Keratinocyte (primary cell): ENCODE measurements at regions not wholly inside any gene's neighbourhood (a gene's known extent, or its start where the extent isn't known, plus 50 kb on each side); places are given as distances from the start of the nearest gene placed in this dataset.
A peak's percentile ranks its signal among the peaks of the same experiment; 100 is the strongest.

ENCODE experiments used
- DNase-seq: peaks from one replicate; pipeline ENCODE4 v3.0.0-alpha.2; 2011; ENCODE audit warnings: low read depth, missing footprints, low spot score
- FAIRE-seq: peaks from 2 replicates; lab custom pipeline; 2011; peaks lifted over from hg19 to GRCh38; lab: Jason Lieb, UNC
- H2AFZ ChIP-seq: 2 replicates; pipeline ENCODE4 v1.6.0; 2012; ENCODE audit warnings: low read length, control low read depth, inconsistent platforms; ENCODE audit not compliant: control insufficient read depth
- H3K27ac ChIP-seq: 2 replicates; pipeline ENCODE4 v1.5.1; 2011; ENCODE audit warnings: low read length; ENCODE audit not compliant: control insufficient read depth, insufficient read depth
- H3K27me3 ChIP-seq: 3 replicates; pipeline ENCODE4 v1.6.0; 2011; ENCODE audit warnings: low read length; ENCODE audit not compliant: control insufficient read depth, insufficient read depth; ENCODE audit errors: extremely low read depth
- H3K36me3 ChIP-seq, 2 experiments: 2 replicates in 1 of 2; 3 replicates in 1 of 2; pipeline ENCODE4 v1.5.1; 2011; ENCODE audit warnings: low read length in 2 of 2, mild to moderate bottlenecking in 1 of 2; ENCODE audit not compliant: control insufficient read depth in 2 of 2, insufficient read depth in 2 of 2; ENCODE audit errors: extremely low read depth in 1 of 2
- H3K4me1 ChIP-seq: 3 replicates; pipeline ENCODE4 v1.5.1; 2011; ENCODE audit warnings: low read length; ENCODE audit not compliant: control insufficient read depth, insufficient read depth; ENCODE audit errors: extremely low read depth
- H3K4me2 ChIP-seq: 3 replicates; pipeline ENCODE4 v1.6.0; 2011; ENCODE audit warnings: low read depth, low read length; ENCODE audit not compliant: control insufficient read depth, insufficient read depth; ENCODE audit errors: extremely low read depth
- H3K4me3 ChIP-seq, 3 experiments: fragments of 200-600 bp in 1 of 3; sonication (generic) in 1 of 3; 2 replicates in 2 of 3; 3 replicates in 1 of 3; pipeline ENCODE4 v1.5.1; 2011 to 2016; ENCODE audit warnings: low read length in 3 of 3, mild to moderate bottlenecking in 3 of 3, control low read depth in 2 of 3, inconsistent platforms in 1 of 3, low read depth in 1 of 3, mixed read lengths in 1 of 3, mixed run types in 1 of 3, moderate library complexity in 1 of 3; ENCODE audit not compliant: control insufficient read depth in 2 of 3, insufficient read depth in 2 of 3; ENCODE audit errors: extremely low read depth in 1 of 3
- H3K79me2 ChIP-seq: 2 replicates; pipeline ENCODE4 v1.6.0; 2012; ENCODE audit warnings: low read length; ENCODE audit not compliant: control insufficient read depth, insufficient read depth
- H3K9ac ChIP-seq: 3 replicates; pipeline ENCODE4 v1.6.0; 2011; ENCODE audit warnings: low read length; ENCODE audit not compliant: control insufficient read depth, insufficient read depth; ENCODE audit errors: extremely low read depth
- H3K9me1 ChIP-seq: 3 replicates; pipeline ENCODE4 v1.6.0; 2011; ENCODE audit warnings: low read length; ENCODE audit not compliant: control insufficient read depth, insufficient read depth; ENCODE audit errors: extremely low read depth
- H3K9me3 ChIP-seq: 2 replicates; pipeline ENCODE4 v1.5.1; 2012; ENCODE audit warnings: low read depth, low read length; ENCODE audit not compliant: control insufficient read depth
- H4K20me1 ChIP-seq: 3 replicates; pipeline ENCODE4 v1.6.0; 2011; ENCODE audit warnings: low read length; ENCODE audit not compliant: control insufficient read depth, insufficient read depth; ENCODE audit errors: extremely low read depth
- CTCF ChIP-seq, 3 experiments: IDR thresholded peaks in 1 of 3; conservative IDR thresholded peaks in 1 of 3; optimal IDR thresholded peaks in 1 of 3; 2 replicates in 2 of 3; 3 replicates in 1 of 3; pipeline versions ENCODE3 to v1.5.1; 2011; ENCODE audit warnings: low read length in 3 of 3, mild to moderate bottlenecking in 3 of 3, moderate library complexity in 2 of 3, control low read depth in 1 of 3, inconsistent platforms in 1 of 3; ENCODE audit not compliant: insufficient read depth in 2 of 3; ENCODE audit errors: extremely low read depth in 1 of 3
- EZH2 ChIP-seq: IDR thresholded peaks from one replicate; pipeline ENCODE4 v1.6.1; 2012; ENCODE audit warnings: inconsistent platforms, mild to moderate bottlenecking, low read length, moderate library complexity
- dilution Hi-C: fragments of 300-500 bp; cut with MboI; formaldehyde crosslinking; loops from one replicate; pipeline ENCODE4 v1.7.0; 2020; ENCODE audit warnings: low sequenced_read_pairs; ENCODE audit not compliant: extremely low pct_ligation_motif_present

GRCh38 chr18:59966913-59967312 lies 67.1 kb downstream of the PMAIP1 start:
- Histone ChIP-seq H3K4me3 (peak overlapping the region in 1 of 3 experiments; percentile 2), H3K9ac (no peak overlapping the region), H3K9me1 (no peaks in the 10 kb centered on the region), H3K27ac (peak overlapping the region; percentile 8), H2AFZ (no peak overlapping the region), H4K20me1 (no peaks in the 10 kb centered on the region), H3K4me2 (peak overlapping the region; percentile 69), H3K4me1 (peaks cover 24% of the 10 kb centered on the region), H3K79me2 (no peaks in the 10 kb centered on the region), H3K9me3 (no peaks in the 10 kb centered on the region), H3K27me3 (no peaks in the 10 kb centered on the region), H3K36me3 (no peaks in the 10 kb centered on the region)
- DNase-seq (no peak), FAIRE-seq (peak; percentile 97)
- TF ChIP-seq EZH2 (no peak), CTCF (optimal IDR thresholded peaks at IDR 0.05 in 1 of 3, IDR thresholded peaks at IDR 0.05 in 1 of 3, conservative IDR thresholded peaks at IDR 0.05 in 1 of 3; ENCODE audit: extremely low read depth in 1 of 3, insufficient read depth in 2 of 3, low read length in 3 of 3) (no peak)
- dilution Hi-C loops, result no loop called here

- TF ChIP-seq EZH2 (no peak), CTCF (optimal IDR thresholded peaks at IDR 0.05 in 1 of 3, IDR thresholded peaks at IDR 0.05 in 1 of 3, conservative IDR thresholded peaks at IDR 0.05 in 1 of 3; ENCODE audit: extremely low read depth in 1 of 3, insufficient read depth in 2 of 3, low read length in 3 of 3) (no peak)
- no peak overlapping the region for H3K9ac ChIP-seq
- DNase-seq (no peak), FAIRE-seq (no peak)
- no peaks in the 10 kb centered on the region for H3K36me3 ChIP-seq
- no peak overlapping the region for H3K4me2 ChIP-seq
- H3K4me3 ChIP-seq, result no peak overlapping the region
- H3K4me1 ChIP-seq, result peaks cover 45% of the 10 kb centered on the region
- dilution Hi-C loops, result no loop called here
- H2AFZ ChIP-seq, result no peak overlapping the region
- H3K9me1 ChIP-seq, result no peaks in the 10 kb centered on the region
- no peaks in the 10 kb centered on the region for H3K79me2 ChIP-seq
- H3K9me3 ChIP-seq, result no peaks in the 10 kb centered on the region
- H3K27ac ChIP-seq, result no peak overlapping the region
- no peaks in the 10 kb centered on the region for H3K27me3 ChIP-seq
- H4K20me1 ChIP-seq, result no peaks in the 10 kb centered on the region
These were observed 63.4 kb downstream of the PMAIP1 start for GRCh38 chr18:59963229-59963628.
